ENCODE measurements at regions not wholly inside any gene's neighbourhood (a gene's known extent, or its start where the extent isn't known, plus 50 kb on each side); places are given as distances from the start of the nearest gene placed in this dataset.

DNA sequence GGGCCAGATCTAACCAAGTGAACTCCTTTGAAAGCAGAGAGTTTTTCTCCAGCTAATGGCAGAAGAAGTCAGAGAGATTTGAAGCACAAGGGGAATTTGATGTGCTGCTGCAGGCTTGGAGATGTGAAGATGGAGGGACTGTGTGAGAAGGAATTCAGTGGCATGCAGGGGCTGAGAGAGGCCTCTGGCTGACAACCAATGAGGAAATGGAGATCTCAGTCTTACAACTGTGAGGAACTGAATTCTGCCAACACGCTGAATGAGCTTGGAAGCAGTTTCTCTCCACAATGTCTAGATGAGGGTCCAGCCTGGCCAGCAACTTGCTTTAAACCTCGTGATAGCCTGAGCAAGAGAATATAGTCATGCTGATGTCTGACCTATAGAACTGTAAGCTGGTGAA is 224.1 kb upstream of the DPP10 start:
- H3K4me3 ChIP-seq = no peak overlapping the region
- no peaks in the 10 kb centered on the region for H3K36me3 ChIP-seq (replicated peaks in 1 of 2; ENCODE audit: insufficient read depth in 1 of 2, low read depth in 2 of 2)
- no peak for DNase-seq
- ATAC-seq = no peak
- TF ChIP-seq, protein P1, sequence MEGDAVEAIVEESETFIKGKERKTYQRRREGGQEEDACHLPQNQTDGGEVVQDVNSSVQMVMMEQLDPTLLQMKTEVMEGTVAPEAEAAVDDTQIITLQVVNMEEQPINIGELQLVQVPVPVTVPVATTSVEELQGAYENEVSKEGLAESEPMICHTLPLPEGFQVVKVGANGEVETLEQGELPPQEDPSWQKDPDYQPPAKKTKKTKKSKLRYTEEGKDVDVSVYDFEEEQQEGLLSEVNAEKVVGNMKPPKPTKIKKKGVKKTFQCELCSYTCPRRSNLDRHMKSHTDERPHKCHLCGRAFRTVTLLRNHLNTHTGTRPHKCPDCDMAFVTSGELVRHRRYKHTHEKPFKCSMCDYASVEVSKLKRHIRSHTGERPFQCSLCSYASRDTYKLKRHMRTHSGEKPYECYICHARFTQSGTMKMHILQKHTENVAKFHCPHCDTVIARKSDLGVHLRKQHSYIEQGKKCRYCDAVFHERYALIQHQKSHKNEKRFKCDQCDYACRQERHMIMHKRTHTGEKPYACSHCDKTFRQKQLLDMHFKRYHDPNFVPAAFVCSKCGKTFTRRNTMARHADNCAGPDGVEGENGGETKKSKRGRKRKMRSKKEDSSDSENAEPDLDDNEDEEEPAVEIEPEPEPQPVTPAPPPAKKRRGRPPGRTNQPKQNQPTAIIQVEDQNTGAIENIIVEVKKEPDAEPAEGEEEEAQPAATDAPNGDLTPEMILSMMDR (IDR thresholded peaks at IDR 0.05) = no peak
- no peak for TF ChIP-seq POLR2A (IDR thresholded peaks at IDR 0.05)
- intact Hi-C loops (cut with DNase I) = no loop called here
- 71 to 76% methylated on average over 2 of the region's 2 CpGs for WGBS, 2 donors
- H3K9me3 ChIP-seq = no peaks in the 10 kb centered on the region
- H3K27me3 ChIP-seq = no peaks in the 10 kb centered on the region
- H3K27ac ChIP-seq = no peak overlapping the region
- H3K4me1 ChIP-seq = no peaks in the 10 kb centered on the region

DNA sequence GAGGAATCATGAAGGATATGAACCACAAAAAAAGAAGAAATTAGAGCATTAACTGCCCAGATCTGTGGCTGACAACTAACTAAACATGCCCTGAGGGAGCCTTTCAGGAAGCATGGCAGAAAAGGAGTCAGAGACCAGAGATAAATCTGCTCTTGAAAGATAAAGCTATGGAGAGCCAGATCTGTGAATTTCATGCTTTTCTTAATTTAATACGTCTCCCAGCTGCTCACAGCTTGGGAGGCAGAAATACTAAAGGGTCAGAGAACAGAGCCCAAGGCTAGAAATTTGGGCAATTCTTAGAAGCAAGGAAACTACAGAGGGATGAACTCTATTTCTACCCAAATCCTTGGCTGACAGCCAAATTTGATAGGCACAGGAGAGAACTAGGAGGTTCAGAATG is 223.0 kb upstream of the DPP10 start:
- no peak overlapping the region for H3K27ac ChIP-seq
- H3K36me3 ChIP-seq (replicated peaks in 1 of 2; ENCODE audit: insufficient read depth in 1 of 2, low read depth in 2 of 2) = no peaks in the 10 kb centered on the region
- WGBS, 2 donors = 67 to 72% methylated on average over 1 of the region's 1 CpG
- no peak for DNase-seq
- no peaks in the 10 kb centered on the region for H3K4me1 ChIP-seq
- H3K27me3 ChIP-seq = no peaks in the 10 kb centered on the region
- H3K9me3 ChIP-seq = no peaks in the 10 kb centered on the region
- ATAC-seq = no peak
- no peak overlapping the region for H3K4me3 ChIP-seq
- intact Hi-C loops (cut with DNase I) = no loop called here
- TF ChIP-seq, protein P1 (IDR thresholded peaks at IDR 0.05) = no peak
- no peak for TF ChIP-seq POLR2A (IDR thresholded peaks at IDR 0.05)

DNA sequence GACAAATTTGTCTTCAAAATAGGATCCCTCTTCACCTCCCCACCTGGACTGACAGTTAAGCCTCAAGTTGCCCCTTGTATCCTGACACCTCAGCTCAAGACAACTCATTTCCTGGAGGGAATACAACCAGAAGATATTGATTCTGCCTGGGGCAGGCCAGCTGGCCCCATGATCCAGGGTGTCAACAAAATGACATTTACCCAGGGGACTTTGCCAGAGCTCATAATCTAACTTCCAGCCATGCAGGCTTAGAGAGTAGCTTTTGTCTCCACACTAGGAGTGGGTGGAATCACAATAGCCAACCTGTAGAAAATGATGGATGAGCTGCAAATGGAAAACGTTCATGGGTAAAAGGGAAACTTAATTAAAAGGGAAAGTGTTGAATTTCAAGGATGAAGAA is 220.1 kb upstream of the DPP10 start:
- no peaks in the 10 kb centered on the region for H3K36me3 ChIP-seq (replicated peaks in 1 of 2; ENCODE audit: insufficient read depth in 1 of 2, low read depth in 2 of 2)
- ATAC-seq = no peak
- TF ChIP-seq POLR2A (IDR thresholded peaks at IDR 0.05) = no peak
- TF ChIP-seq, protein P1 (IDR thresholded peaks at IDR 0.05) = no peak
- no peak overlapping the region for H3K4me3 ChIP-seq
- no peak overlapping the region for H3K27ac ChIP-seq
- no peaks in the 10 kb centered on the region for H3K4me1 ChIP-seq
- intact Hi-C loops (cut with DNase I) = no loop called here
- no peak for DNase-seq
- H3K9me3 ChIP-seq = no peaks in the 10 kb centered on the region
- no peaks in the 10 kb centered on the region for H3K27me3 ChIP-seq
- WGBS, 2 donors = 6 to 9% methylated on average over 1 of the region's 1 CpG

DNA sequence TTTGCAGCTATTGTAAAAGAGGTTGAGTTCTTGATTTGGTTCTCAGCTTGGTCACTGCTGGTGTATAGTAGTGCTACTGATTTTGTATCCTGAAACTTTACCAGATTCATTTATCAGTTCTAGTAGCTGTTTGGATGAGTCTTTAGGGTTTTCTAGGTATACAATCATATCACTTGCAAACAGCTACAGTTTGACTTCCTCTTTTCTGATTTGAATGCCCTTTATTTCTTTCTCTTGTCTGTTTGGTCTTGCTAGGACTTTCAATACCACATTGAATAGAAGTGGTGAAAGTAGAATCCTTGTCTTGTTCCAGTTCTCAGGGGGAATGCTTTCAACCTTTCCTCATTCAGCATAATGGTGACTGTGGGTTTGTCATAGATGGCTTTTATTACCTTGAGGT is 210.5 kb upstream of the DPP10 start:
- TF ChIP-seq, protein P1 (IDR thresholded peaks at IDR 0.05) = no peak
- no peak for TF ChIP-seq POLR2A (IDR thresholded peaks at IDR 0.05)
- no peak for DNase-seq
- H3K4me1 ChIP-seq = no peaks in the 10 kb centered on the region
- H3K9me3 ChIP-seq = no peaks in the 10 kb centered on the region
- ATAC-seq = no peak
- H3K27ac ChIP-seq = no peak overlapping the region
- no peak overlapping the region for H3K4me3 ChIP-seq
- H3K27me3 ChIP-seq = no peaks in the 10 kb centered on the region
- no peaks in the 10 kb centered on the region for H3K36me3 ChIP-seq (replicated peaks in 1 of 2; ENCODE audit: insufficient read depth in 1 of 2, low read depth in 2 of 2)
- intact Hi-C loops (cut with DNase I) = no loop called here

DNA sequence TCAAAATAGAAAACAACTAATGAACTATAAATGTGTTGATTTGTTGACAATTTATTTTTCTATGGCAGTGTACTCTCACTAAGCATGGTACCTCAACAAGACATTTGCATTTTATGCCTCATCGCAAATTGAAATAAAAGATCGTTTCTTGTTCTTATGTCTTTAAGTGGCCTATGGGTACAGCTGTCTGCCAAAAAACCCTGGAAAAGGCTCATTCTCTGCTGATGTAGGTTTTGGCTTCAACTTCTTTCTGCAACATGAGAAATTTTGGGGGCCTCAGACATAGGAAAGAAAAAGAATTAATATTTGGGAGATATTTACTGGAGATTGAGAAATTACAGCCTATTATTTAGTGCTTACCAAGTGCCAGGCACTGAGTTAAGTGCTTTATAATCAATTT is 205.1 kb upstream of the DPP10 start:
- no peak for DNase-seq
- H3K27ac ChIP-seq = no peak overlapping the region
- 89% methylated on average over 2 of the region's 2 CpGs for WGBS, 2 donors
- H3K36me3 ChIP-seq (replicated peaks in 1 of 2; ENCODE audit: insufficient read depth in 1 of 2, low read depth in 2 of 2) = no peaks in the 10 kb centered on the region
- no peaks in the 10 kb centered on the region for H3K27me3 ChIP-seq
- no peak overlapping the region for H3K4me3 ChIP-seq
- TF ChIP-seq, protein P1 (IDR thresholded peaks at IDR 0.05) = no peak
- no peak for TF ChIP-seq POLR2A (IDR thresholded peaks at IDR 0.05)
- H3K4me1 ChIP-seq = no peaks in the 10 kb centered on the region
- no peak for ATAC-seq
- H3K9me3 ChIP-seq = no peaks in the 10 kb centered on the region
- intact Hi-C loops (cut with DNase I) = no loop called here

Data from body of pancreas (tissue), 4 donors.